OCI-LY7 (cell line): ENCODE measurements at regions not wholly inside any gene's neighbourhood (a gene's known extent, or its start where the extent isn't known, plus 50 kb on each side); places are given as distances from the start of the nearest gene placed in this dataset.
A peak's percentile ranks its signal among the peaks of the same experiment; 100 is the strongest.

Experiments used
- BruUV-seq: library from RNA; stranded (reverse); fragments of 400-500 nt; replicated peaks from 2 replicates; lab custom pipeline; 2021; lab: Mats Ljungman, UMichigan
- CTCF ChIA-PET: fragments of 300-600 bp; sonication (Branson Sonifier 250); formaldehyde crosslinking; loops from one replicate; lab custom pipeline; 2022; ENCODE audit warnings: antibody characterized with exemption; ENCODE audit not compliant: unreplicated experiment; lab: Charles Lee
- POLR2A ChIA-PET: fragments of 300-600 bp; sonication (Branson Sonifier 250); formaldehyde crosslinking; loops from one replicate; lab custom pipeline; 2022; ENCODE audit warnings: antibody characterized with exemption; lab: Charles Lee
- DNase-seq: peaks from one replicate; pipeline ENCODE4 v3.0.0-alpha.2; 2015; ENCODE audit warnings: low spot score
- H2AFZ ChIP-seq: fragments of 200-600 bp; sonication (generic), shearing (Covaris generic); 2 replicates; pipeline ENCODE4 v1.6.1; 2014; ENCODE audit warnings: mild to moderate bottlenecking, antibody characterized with exemption, low read length, moderate library complexity
- H3K27ac ChIP-seq: fragments of 200-600 bp; sonication (generic); 2 replicates; pipeline ENCODE4 v1.5.1; 2014; ENCODE audit warnings: mixed run types, low read depth, mild to moderate bottlenecking, moderate library complexity, low read length, inconsistent platforms; ENCODE audit not compliant: poor library complexity, severe bottlenecking
- H3K36me3 ChIP-seq: fragments of 200-600 bp; sonication (generic); 2 replicates; pipeline ENCODE4 v1.6.1; 2014; ENCODE audit warnings: mild to moderate bottlenecking, antibody characterized with exemption, low read length, moderate library complexity, mixed read lengths; ENCODE audit not compliant: insufficient read depth
- H3K4me1 ChIP-seq: fragments of 200-600 bp; sonication (generic); 2 replicates; pipeline ENCODE4 v1.5.1; 2014; ENCODE audit warnings: mild to moderate bottlenecking, low read length; ENCODE audit not compliant: insufficient read depth, poor library complexity, severe bottlenecking
- H3K4me2 ChIP-seq: fragments of 200-600 bp; sonication (generic); 2 replicates; pipeline ENCODE4 v1.6.1; 2014; ENCODE audit warnings: mild to moderate bottlenecking, low read length
- H3K4me3 ChIP-seq: fragments of 200-600 bp; sonication (generic); 2 replicates; pipeline ENCODE4 v1.5.1; 2014; ENCODE audit warnings: mild to moderate bottlenecking, low read depth, low read length; ENCODE audit not compliant: poor library complexity, severe bottlenecking
- H3K79me2 ChIP-seq: fragments of 200-600 bp; sonication (generic); 2 replicates; pipeline ENCODE4 v1.6.1; 2016; ENCODE audit warnings: low read depth, mild to moderate bottlenecking, low read length, moderate library complexity, mixed read lengths; ENCODE audit not compliant: insufficient read depth
- H3K9me2 ChIP-seq: fragments of 200-600 bp; sonication (generic); 2 replicates; pipeline ENCODE4 v1.6.1; 2016; ENCODE audit warnings: mild to moderate bottlenecking, low read length, mixed read lengths; ENCODE audit not compliant: insufficient read depth
- H3K9me3 ChIP-seq: fragments of 200-600 bp; sonication (generic); 2 replicates; pipeline ENCODE4 v1.6.1; 2014; ENCODE audit warnings: mild to moderate bottlenecking, mixed run types, low read length, mixed read lengths
- H4K20me1 ChIP-seq: fragments of 200-600 bp; sonication (generic); 2 replicates; pipeline ENCODE4 v1.6.1; 2014; ENCODE audit warnings: mild to moderate bottlenecking, antibody characterized with exemption, low read length, moderate library complexity, mixed read lengths; ENCODE audit not compliant: insufficient read depth
- EZH2phosphoT487 ChIP-seq: fragments of 200-600 bp; sonication (generic); IDR thresholded peaks from 2 replicates; pipeline ENCODE4 v1.6.1; 2018; ENCODE audit warnings: low read depth, borderline replicate concordance, mild to moderate bottlenecking, mixed run types, antibody characterized with exemption, low read length, moderate library complexity, mixed read lengths
- intact Hi-C: fragments of 100-400 bp; cut with micrococcal nuclease; formaldehyde crosslinking; loops from one replicate; pipeline ENCODE4 v1.10.0; 2022; ENCODE audit not compliant: unreplicated experiment
- TF ChIP-seq, protein P1 (sequence below): fragments of 200-600 bp; sonication (generic); conservative IDR thresholded peaks from 2 replicates; pipeline ENCODE4 v1.5.1; 2014; ENCODE audit warnings: mild to moderate bottlenecking, antibody characterized with exemption, low read length, moderate library complexity, mixed read lengths

DNA sequence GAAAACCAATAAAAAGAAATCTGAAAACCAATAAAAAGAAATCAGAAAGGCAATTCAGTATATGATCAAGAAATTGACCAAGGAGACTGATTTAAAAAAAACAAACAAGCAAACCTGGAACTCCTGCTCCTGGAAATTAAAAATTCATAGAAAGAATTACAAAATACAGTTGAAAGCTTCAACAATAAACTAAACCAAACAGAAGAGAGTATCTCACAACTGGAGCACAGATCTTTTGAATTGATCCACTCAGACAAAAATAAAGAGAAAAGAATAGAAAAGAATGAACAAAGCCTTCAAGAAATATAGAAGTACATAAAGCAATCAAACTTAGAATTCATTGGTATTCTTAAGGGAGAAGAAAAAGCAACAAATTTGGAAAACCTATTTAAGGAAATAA lies 271.4 kb downstream of the MBNL1 start:
- POLR2A ChIA-PET = no interaction called here
- H3K27ac ChIP-seq = no peak overlapping the region
- intact Hi-C loops = no loop called here
- TF ChIP-seq EZH2phosphoT487 = no peak
- TF ChIP-seq, protein P1, sequence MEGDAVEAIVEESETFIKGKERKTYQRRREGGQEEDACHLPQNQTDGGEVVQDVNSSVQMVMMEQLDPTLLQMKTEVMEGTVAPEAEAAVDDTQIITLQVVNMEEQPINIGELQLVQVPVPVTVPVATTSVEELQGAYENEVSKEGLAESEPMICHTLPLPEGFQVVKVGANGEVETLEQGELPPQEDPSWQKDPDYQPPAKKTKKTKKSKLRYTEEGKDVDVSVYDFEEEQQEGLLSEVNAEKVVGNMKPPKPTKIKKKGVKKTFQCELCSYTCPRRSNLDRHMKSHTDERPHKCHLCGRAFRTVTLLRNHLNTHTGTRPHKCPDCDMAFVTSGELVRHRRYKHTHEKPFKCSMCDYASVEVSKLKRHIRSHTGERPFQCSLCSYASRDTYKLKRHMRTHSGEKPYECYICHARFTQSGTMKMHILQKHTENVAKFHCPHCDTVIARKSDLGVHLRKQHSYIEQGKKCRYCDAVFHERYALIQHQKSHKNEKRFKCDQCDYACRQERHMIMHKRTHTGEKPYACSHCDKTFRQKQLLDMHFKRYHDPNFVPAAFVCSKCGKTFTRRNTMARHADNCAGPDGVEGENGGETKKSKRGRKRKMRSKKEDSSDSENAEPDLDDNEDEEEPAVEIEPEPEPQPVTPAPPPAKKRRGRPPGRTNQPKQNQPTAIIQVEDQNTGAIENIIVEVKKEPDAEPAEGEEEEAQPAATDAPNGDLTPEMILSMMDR = no peak
- no peak overlapping the region for H3K4me2 ChIP-seq
- no peaks in the 10 kb centered on the region for H3K4me1 ChIP-seq
- no peaks in the 10 kb centered on the region for H3K79me2 ChIP-seq
- no peak overlapping the region for H3K4me3 ChIP-seq
- no peaks in the 10 kb centered on the region for H4K20me1 ChIP-seq
- peak; percentile 2 for DNase-seq
- BruUV-seq = no TSS peak
- no peaks in the 10 kb centered on the region for H3K36me3 ChIP-seq
- no peaks in the 10 kb centered on the region for H3K9me2 ChIP-seq
- no peak overlapping the region for H2AFZ ChIP-seq
- H3K9me3 ChIP-seq = no peaks in the 10 kb centered on the region
- CTCF ChIA-PET = no interaction called here

GRCh38 chr3:152547153-152547552 lies 278.4 kb downstream of the MBNL1 start:
- no peak for DNase-seq
- no peaks in the 10 kb centered on the region for H3K79me2 ChIP-seq
- no TSS peak for BruUV-seq
- H3K9me3 ChIP-seq = no peaks in the 10 kb centered on the region
- TF ChIP-seq EZH2phosphoT487 = no peak
- TF ChIP-seq, protein P1 = no peak
- H3K9me2 ChIP-seq = no peaks in the 10 kb centered on the region
- intact Hi-C loops = no loop called here
- H2AFZ ChIP-seq = no peak overlapping the region
- no peaks in the 10 kb centered on the region; the same call in 1 of the 2 replicates for H4K20me1 ChIP-seq
- H3K4me1 ChIP-seq = no peaks in the 10 kb centered on the region
- H3K4me2 ChIP-seq = no peak overlapping the region
- ChIA-PET CTCF (no interaction called here), POLR2A (no interaction called here)
- H3K36me3 ChIP-seq = no peaks in the 10 kb centered on the region
- H3K27ac ChIP-seq = no peak overlapping the region
- H3K4me3 ChIP-seq = no peak overlapping the region

DNA sequence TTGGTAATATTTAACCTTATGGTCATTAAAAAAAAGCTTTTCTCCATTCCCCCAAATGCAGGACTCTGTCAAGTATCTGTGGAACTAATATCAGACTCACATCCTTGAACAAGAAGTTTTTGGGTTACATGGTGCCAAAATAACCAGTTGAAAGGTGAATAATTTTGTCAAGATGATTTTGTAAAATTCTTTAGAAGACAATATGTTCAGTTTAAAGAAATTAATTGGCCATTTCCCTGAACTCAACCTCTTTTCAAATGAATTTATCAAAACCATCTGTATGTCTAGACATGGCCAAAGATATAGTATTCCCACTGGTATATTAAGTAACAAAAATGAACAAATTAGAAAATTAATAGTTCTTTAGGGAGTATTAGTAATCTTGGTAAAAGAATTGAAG lies 280.5 kb downstream of the MBNL1 start:
- no peaks in the 10 kb centered on the region for H3K4me1 ChIP-seq
- H3K79me2 ChIP-seq = no peaks in the 10 kb centered on the region
- ChIA-PET CTCF (no interaction called here), POLR2A (interaction anchor here (0.7 kb wide), 2 partner anchors 59 to 629 kb away, joined by 3 read pairs; no protein-coding TSS in a partner anchor)
- H3K9me3 ChIP-seq = no peaks in the 10 kb centered on the region
- no peak for DNase-seq
- H2AFZ ChIP-seq = no peak overlapping the region
- H3K4me2 ChIP-seq = no peak overlapping the region
- no TSS peak for BruUV-seq
- no peak overlapping the region for H3K27ac ChIP-seq
- no peak overlapping the region for H3K4me3 ChIP-seq
- intact Hi-C loops = no loop called here
- H3K36me3 ChIP-seq = no peaks in the 10 kb centered on the region
- H3K9me2 ChIP-seq = no peaks in the 10 kb centered on the region
- no peak for TF ChIP-seq EZH2phosphoT487
- TF ChIP-seq, protein P1 = no peak
- H4K20me1 ChIP-seq = no peaks in the 10 kb centered on the region; the same call in 1 of the 2 replicates
